ENCODE measurements at regions not wholly inside any gene's neighbourhood (a gene's known extent, or its start where the extent isn't known, plus 50 kb on each side); places are given as distances from the start of the nearest gene placed in this dataset.

DNA sequence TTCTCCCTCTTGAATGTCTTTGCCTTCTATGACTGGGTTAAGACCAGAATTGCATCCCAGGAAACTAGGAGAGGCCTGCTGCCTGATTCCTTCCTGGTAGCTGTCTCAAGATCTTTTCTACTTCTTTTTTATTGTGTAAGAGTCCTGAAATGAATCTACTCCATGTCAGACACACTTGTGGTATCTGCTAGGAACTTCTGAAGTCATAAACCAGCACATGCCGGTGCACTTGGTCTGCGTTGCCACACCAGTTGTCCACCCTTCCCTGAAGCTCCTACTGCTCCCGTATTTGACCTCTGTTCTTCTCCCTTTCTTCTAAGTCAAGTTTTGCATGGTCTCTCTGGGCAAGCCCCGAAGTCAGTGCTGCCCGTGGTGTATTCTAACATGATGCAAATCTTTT is 644.2 kb downstream of the ETS1 start:
- TF ChIP-seq POLR2A (IDR thresholded peaks at IDR 0.05), result no peak
- TF ChIP-seq, protein P1, sequence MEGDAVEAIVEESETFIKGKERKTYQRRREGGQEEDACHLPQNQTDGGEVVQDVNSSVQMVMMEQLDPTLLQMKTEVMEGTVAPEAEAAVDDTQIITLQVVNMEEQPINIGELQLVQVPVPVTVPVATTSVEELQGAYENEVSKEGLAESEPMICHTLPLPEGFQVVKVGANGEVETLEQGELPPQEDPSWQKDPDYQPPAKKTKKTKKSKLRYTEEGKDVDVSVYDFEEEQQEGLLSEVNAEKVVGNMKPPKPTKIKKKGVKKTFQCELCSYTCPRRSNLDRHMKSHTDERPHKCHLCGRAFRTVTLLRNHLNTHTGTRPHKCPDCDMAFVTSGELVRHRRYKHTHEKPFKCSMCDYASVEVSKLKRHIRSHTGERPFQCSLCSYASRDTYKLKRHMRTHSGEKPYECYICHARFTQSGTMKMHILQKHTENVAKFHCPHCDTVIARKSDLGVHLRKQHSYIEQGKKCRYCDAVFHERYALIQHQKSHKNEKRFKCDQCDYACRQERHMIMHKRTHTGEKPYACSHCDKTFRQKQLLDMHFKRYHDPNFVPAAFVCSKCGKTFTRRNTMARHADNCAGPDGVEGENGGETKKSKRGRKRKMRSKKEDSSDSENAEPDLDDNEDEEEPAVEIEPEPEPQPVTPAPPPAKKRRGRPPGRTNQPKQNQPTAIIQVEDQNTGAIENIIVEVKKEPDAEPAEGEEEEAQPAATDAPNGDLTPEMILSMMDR (IDR thresholded peaks at IDR 0.05), result no peak

All from body of pancreas (tissue), 4 donors.